ENCODE measurements at regions not wholly inside any gene's neighbourhood (a gene's known extent, or its start where the extent isn't known, plus 50 kb on each side); places are given as distances from the start of the nearest gene placed in this dataset.
"Not testable (repeated sequence)": the region's sequence is repeated elsewhere in the genome, so short reads cannot be mapped to it uniquely, and the experiment has no call there.

DNA sequence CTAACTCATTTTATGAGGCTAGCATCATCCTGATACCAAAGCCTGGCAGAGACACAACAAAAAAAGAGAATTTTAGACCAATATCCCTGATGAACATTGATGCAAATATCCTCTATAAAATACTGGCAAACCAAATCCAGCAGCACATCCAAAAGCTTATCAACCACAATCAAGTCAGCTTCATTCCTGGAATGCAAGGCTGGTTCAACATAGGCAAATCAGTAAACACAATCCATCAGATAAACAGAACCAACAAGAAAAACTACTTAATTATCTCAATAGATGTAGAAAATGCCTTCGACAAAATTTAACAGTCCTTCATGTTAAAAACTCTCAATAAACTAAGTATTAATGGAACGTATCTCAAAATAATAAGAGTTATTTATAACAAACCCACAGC, 433.3 kb downstream of the TFEC start:
- TF ChIP-seq, protein P1, sequence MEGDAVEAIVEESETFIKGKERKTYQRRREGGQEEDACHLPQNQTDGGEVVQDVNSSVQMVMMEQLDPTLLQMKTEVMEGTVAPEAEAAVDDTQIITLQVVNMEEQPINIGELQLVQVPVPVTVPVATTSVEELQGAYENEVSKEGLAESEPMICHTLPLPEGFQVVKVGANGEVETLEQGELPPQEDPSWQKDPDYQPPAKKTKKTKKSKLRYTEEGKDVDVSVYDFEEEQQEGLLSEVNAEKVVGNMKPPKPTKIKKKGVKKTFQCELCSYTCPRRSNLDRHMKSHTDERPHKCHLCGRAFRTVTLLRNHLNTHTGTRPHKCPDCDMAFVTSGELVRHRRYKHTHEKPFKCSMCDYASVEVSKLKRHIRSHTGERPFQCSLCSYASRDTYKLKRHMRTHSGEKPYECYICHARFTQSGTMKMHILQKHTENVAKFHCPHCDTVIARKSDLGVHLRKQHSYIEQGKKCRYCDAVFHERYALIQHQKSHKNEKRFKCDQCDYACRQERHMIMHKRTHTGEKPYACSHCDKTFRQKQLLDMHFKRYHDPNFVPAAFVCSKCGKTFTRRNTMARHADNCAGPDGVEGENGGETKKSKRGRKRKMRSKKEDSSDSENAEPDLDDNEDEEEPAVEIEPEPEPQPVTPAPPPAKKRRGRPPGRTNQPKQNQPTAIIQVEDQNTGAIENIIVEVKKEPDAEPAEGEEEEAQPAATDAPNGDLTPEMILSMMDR (IDR thresholded peaks at IDR 0.05), result not testable (repeated sequence)
- not testable (repeated sequence) for TF ChIP-seq EZH2 (IDR thresholded peaks at IDR 0.05; ENCODE audit: borderline replicate concordance, insufficient read depth, low read depth, low read length, poor library complexity, severe bottlenecking)
